GM18868 (cell line): ENCODE measurements at regions not wholly inside any gene's neighbourhood (a gene's known extent, or its start where the extent isn't known, plus 50 kb on each side); places are given as distances from the start of the nearest gene placed in this dataset.
"Not testable (repeated sequence)": the region's sequence is repeated elsewhere in the genome, so short reads cannot be mapped to it uniquely, and the experiment has no call there.

ENCODE experiments used
- ATAC-seq: cut with Tn5 transposase; IDR thresholded peaks from one replicate; pipeline ENCODE4 v1.9.1; 2021; ENCODE audit warnings: mild to moderate bottlenecking, moderate library complexity; ENCODE audit not compliant: unreplicated experiment

- no peak for ATAC-seq
These were observed 449.6 kb upstream of the HTR1E start for GRCh38 chr6:86487660-86488221.

- not testable (repeated sequence) for ATAC-seq
These were observed 459.0 kb upstream of the HTR1E start for GRCh38 chr6:86478316-86478715.

- ATAC-seq: no peak
These were observed 459.7 kb upstream of the HTR1E start for GRCh38 chr6:86477500-86478148.

GRCh38 chr6:86476311-86476710 is 461.0 kb upstream of the HTR1E start:
- no peak for ATAC-seq

GRCh38 chr6:86474081-86474480 is 463.2 kb upstream of the HTR1E start:
- no peak for ATAC-seq

GRCh38 chr6:86471791-86472190 is 465.5 kb upstream of the HTR1E start:
- ATAC-seq: no peak

- ATAC-seq: no peak
These were observed 477.4 kb upstream of the HTR1E start for GRCh38 chr6:86459978-86460377.

- no peak for ATAC-seq
These were observed 480.5 kb upstream of the HTR1E start for GRCh38 chr6:86456821-86457220.

- ATAC-seq: no peak
These were observed 484.1 kb upstream of the HTR1E start for GRCh38 chr6:86453232-86453631.

GRCh38 chr6:86448398-86448797 is 488.9 kb upstream of the HTR1E start:
- no peak for ATAC-seq

- ATAC-seq: no peak
These were observed 496.7 kb upstream of the HTR1E start for GRCh38 chr6:86440608-86441007.

- ATAC-seq: no peak
These were observed 513.8 kb upstream of the HTR1E start for GRCh38 chr6:86423571-86423970.

GRCh38 chr6:86412057-86412456 is 525.3 kb upstream of the HTR1E start:
- ATAC-seq: no peak

- ATAC-seq: no peak
These were observed 530.2 kb upstream of the HTR1E start for GRCh38 chr6:86407128-86407527.

- ATAC-seq: not testable (repeated sequence)
These were observed 544.5 kb upstream of the HTR1E start for GRCh38 chr6:86392850-86393249.

GRCh38 chr6:86380571-86381125 is 556.7 kb upstream of the HTR1E start:
- no peak for ATAC-seq

GRCh38 chr6:86357877-86358276 is 579.5 kb upstream of the HTR1E start:
- ATAC-seq: no peak

- no peak for ATAC-seq
These were observed 582.1 kb upstream of the HTR1E start for GRCh38 chr6:86355271-86355670.

GRCh38 chr6:86331919-86332318 is 605.4 kb upstream of the HTR1E start:
- ATAC-seq: no peak

- ATAC-seq: no peak
These were observed 606.0 kb upstream of the HTR1E start for GRCh38 chr6:86331265-86331840.

- ATAC-seq: no peak
These were observed 631.1 kb upstream of the HTR1E start for GRCh38 chr6:86306210-86306609.

GRCh38 chr6:86285876-86286275 is 643.2 kb upstream of the SYNCRIP start:
- ATAC-seq: peak; percentile 26
